ENCODE measurements at regions not wholly inside any gene's neighbourhood (a gene's known extent, or its start where the extent isn't known, plus 50 kb on each side); places are given as distances from the start of the nearest gene placed in this dataset.

DNA sequence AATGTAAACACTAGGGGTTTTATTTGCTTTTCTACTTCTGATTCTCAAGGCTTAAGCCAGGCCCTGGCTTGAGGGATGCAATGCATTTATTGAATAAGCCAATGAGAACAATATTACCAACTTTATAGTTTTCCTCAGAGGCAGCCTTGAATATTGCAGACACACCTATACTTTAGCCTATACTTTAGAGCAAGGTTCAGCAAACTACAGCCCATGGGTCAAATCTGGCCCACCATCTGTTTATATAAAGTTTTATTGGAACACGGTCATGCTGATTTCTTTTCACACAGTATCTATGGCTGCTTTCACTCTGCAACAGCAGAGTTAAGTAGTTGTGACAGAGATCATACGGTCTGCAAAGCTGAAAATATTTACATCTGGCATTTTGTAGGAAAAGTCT lies 50.3 kb upstream of the E2F8 start:
- DNase-seq, result no peak
- intact Hi-C loops (cut with DNase I), result no loop called here
- no peak for ATAC-seq

Small RNA genes in the stretch of these regions (microRNA-seq; reads per million reads assigned to microRNA genes)
- 0 reads per million in 2 donors for gene MIR4486

Measured in left cardiac atrium (tissue), 4 donors.